NCI-H2196 treated with DMSO at 0.1 percent for 48 hours (cell line): ENCODE measurements at regions not wholly inside any gene's neighbourhood (a gene's known extent, or its start where the extent isn't known, plus 50 kb on each side); places are given as distances from the start of the nearest gene placed in this dataset.

ENCODE experiments used
- DNase-seq: peaks from one replicate; lab custom pipeline; 2025; ENCODE audit not compliant: unreplicated experiment; lab: John Stamatoyannopoulos, UW

DNA sequence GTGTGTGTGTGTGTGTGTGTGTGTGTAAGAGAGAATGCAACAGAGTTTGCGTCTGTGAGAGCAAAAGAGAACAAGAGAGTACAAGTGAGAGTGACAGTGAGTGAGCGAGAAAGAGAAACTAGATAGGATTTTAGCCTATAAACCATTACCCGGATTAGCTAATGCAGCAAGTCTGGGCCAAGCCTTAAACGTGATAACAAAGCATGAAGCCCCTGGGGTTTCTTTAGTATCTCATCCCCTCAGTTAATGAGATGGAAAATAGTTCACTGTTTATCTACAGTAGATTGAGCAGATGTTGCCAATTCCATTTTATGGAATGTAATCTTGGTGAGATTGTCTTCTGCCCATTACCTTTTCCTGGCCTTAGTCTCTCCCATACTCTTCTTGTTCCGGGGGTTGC, 114.5 kb downstream of the MAT2B start:
- DNase-seq = no peak

DNA sequence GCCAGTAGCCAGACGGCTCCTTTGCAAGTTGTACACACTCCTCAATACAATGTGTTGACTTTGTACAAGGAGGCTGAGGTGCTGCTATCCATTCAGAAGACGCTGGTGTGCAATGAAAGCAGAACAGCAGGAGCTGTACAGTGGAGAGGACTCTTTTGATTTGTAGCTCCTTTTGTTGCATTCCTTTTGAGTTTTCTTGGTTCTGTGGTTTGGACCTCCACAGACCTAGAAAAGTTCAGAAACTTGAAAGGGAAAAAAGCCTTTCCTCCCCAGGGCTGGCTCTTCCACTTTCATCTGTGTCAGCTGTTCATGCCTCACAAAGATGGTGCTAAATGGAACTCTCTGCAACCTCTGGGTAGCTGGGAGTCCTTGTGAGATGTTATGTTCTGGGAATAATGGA, 117.4 kb downstream of the MAT2B start:
- no peak for DNase-seq

GRCh38 chr5:163623524-163623923, 118.1 kb downstream of the MAT2B start:
- DNase-seq = no peak

DNA sequence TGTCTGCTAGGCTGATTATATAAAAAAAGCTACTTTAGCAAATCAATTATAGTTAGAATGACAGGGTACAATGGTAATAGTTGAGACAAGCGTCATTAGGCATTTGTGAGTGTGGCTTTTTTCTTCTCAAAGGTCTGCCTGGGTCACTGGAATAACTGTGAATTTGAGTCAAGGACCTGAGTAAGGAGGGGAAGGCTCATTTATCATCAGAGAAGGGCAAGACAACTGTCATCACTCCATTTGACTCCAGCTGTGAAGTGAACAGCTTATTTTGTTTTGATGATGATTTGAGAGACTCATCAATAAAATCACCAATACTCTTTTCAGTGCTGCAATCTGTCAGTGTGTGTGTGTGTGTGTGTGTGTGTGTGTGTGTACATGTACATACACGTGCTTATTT, 118.6 kb downstream of the MAT2B start:
- no peak for DNase-seq

GRCh38 chr5:163624431-163624830, 119.0 kb downstream of the MAT2B start:
- no peak for DNase-seq

DNA sequence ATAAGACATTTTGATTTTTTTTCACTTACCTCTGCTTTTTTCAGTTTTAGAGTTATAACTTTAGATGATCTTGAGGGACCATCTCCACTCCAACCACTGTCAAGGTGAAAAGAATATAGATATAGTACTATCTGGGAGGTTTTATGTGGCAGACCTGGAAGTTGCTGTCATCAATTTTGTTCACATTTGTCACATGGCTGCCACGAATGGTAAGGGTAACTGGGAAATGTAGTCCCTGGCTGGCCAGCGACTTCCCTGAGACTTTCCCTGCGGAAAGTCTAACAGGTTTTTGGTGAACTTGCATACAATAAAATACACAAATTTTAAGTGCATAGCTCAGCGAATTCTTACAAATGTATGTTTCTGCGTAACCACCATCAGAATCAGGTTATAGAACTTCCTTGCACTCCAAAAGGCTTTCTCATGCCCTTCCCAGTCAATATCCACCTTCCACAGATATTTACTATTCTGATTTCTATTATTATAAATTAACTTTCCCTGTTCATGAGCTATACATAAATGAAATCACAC, 121.5 kb downstream of the MAT2B start:
- DNase-seq = no peak

DNA sequence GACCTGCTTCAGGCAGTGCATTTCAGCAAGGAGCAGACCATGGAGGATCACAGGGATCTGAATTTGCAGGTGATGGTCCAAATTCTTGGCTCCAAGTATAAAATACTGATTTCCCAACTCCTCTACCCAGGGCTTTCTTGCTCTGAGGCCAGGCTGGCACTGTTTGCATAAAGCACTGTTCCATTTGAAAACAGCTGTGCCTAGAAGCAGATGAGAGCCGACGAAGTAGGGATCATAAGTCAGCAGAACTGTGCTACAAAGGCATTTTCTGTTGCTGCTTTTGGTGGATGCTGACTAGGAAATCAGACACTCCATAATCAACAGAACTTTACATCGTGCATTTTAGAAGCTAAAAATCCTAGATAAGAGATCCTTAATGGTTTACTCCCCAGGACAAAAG, 126.4 kb downstream of the MAT2B start:
- DNase-seq = no peak

GRCh38 chr5:163633926-163634460, 128.6 kb downstream of the MAT2B start:
- no peak for DNase-seq

GRCh38 chr5:163635631-163636030, 130.2 kb downstream of the MAT2B start:
- no peak for DNase-seq

DNA sequence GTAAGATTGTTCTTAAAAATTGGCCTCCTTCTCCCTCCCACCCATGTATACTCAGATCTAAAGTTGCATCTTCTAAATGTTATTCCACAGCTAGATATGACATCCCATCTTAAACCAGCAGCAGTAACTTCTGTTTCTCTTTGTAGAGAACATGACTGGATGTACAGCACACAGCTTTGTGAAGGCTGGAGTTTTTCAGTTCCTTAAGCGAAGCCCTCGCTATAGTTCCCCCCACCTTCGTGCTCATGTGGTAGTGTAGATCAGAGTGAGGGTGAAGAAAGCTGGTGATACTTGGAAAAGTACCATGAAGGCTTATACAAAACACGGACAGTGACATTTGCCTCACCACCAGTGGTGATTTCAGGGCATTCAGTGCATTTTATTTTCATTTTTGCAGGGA, 137.5 kb downstream of the MAT2B start:
- no peak for DNase-seq

GRCh38 chr5:163645421-163646416, 140.3 kb downstream of the MAT2B start:
- DNase-seq = no peak

GRCh38 chr5:163649514-163649913, 144.1 kb downstream of the MAT2B start:
- no peak for DNase-seq

DNA sequence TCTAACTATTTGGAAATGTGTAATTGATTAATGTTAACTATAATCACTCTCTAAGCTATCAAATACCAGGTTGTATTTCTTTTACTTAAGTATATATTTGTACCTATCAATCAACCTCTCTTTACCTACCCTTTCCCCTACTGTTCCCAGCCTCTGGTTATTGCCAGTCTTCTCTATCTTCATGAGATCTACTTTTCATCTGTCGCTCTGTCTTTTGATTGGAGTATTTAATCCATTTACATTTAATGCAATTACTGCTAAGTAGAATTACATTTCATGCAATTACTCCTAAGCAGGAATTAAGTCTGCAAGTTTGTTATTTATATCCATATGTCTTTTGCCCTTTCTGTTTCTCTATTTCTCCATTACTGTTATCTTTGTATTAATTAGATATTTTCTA, 148.1 kb downstream of the MAT2B start:
- DNase-seq = no peak

DNA sequence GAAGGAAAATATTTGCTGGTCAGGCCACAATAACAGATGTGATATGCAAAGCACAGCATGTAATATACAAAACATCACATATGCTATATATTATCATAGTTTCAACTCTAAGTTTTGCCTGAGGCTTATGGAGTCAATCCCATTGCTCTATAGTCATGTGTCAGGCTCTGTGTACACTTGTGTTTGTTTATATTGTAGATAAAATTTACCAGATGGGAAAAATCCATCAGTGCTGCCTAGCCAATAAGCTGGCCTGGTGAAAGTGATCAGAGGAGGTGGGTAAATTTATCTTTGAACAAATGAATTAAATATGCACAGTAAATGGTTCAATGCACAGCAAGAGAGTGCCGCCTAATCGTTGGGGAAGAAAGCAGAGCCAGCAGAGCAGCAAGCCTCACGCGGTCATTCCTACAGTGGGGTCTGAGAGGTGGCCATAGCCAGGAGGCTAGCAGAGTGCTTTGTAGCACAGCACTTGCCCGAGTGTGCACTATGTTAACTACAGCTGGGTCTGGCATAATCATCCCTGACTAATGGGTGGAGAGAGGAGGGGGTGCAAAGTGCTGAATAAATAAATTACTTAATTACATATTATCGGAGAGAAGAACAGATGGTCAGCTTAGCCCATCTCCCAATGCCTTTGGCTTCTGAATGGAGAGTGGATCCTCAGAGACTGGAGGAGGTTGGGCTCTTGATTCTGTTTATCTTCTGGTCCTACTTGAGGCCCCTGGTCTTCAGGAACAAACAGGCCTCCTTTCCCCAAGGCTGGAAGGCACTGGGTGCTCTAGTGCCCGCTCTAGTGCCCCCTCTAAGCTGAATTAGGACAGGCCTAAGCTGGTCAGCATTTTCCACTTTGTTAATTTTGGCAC, 153.5 kb downstream of the MAT2B start:
- DNase-seq = no peak

DNA sequence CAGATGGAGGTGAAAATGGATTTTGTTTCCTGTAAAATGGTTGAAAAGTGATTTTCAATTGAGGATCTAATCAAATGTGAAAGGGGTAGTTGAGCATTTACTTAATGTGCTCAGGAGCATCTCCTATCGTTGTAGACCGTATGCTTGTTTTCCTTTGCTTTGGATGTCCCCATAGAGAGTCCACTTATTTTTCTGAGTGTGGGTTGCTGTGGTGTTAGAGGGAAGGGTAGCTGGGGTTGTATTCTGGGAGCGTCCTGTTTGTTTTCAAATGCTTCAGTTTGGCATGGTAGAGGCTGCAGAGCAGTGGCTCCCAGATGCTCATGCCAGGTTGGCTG, 154.1 kb downstream of the MAT2B start:
- no peak for DNase-seq

- no peak for DNase-seq
Measured at GRCh38 chr5:163660486-163660885, 155.1 kb downstream of the MAT2B start.

- DNase-seq = no peak
Measured at GRCh38 chr5:163661360-163661759, 155.9 kb downstream of the MAT2B start.

GRCh38 chr5:163670036-163670435, 164.6 kb downstream of the MAT2B start:
- no peak for DNase-seq

DNA sequence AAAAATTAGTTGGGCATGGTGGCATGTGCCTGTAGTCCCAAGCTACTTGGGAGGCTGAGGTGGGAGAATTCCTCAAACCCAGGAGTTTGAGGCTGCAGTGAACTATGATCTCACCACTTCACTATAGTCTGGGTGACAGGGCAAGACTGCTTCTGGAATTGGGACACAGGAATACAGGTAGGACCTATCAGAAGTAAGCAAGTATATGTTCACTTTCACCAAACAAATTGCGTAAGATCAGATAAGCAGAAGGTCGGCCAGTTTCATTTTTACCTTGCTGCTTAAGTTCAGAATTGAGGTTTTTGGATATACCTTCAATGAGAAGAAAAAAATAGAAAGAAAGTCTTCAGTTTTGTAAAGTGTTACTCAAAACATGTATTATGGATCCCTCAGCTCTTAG, 171.7 kb downstream of the MAT2B start:
- DNase-seq = no peak

- DNase-seq = no peak
Measured at GRCh38 chr5:163682234-163682633, 176.8 kb downstream of the MAT2B start.

- DNase-seq = no peak
Measured at GRCh38 chr5:163687414-163687813, 182.0 kb downstream of the MAT2B start.

- no peak for DNase-seq
Measured at GRCh38 chr5:163692091-163692490, 186.7 kb downstream of the MAT2B start.
